ENCODE measurements at regions not wholly inside any gene's neighbourhood (a gene's known extent, or its start where the extent isn't known, plus 50 kb on each side); places are given as distances from the start of the nearest gene placed in this dataset.

- Histone ChIP-seq H3K27me3 (replicated peaks in 1 of 4; ENCODE audit: control extremely low read depth in 1 of 4, control insufficient read depth in 3 of 4, insufficient read depth in 4 of 4, low read length in 3 of 4) (no peaks in the 10 kb centered on the region), H4K20me1 (ENCODE audit: control insufficient read depth, insufficient read depth, low read length, poor library complexity, severe bottlenecking) (no peaks in the 10 kb centered on the region), H2AFZ (ENCODE audit: insufficient read depth, low read depth, low read length, poor library complexity, severe bottlenecking) (no peak overlapping the region), H3K9ac (ENCODE audit: low read length) (no peak overlapping the region), H3K4me2 (replicated peaks; ENCODE audit: low read depth, low read length, poor library complexity, severe bottlenecking) (no peak overlapping the region), H3K27ac (ENCODE audit: low read length in 2 of 2) (no peak overlapping the region), H3K36me3 (replicated peaks in 1 of 2; ENCODE audit: control extremely low read depth in 1 of 2, control insufficient read depth in 1 of 2, extremely low read depth in 1 of 2, insufficient read depth in 2 of 2, low read length in 1 of 2) (no peaks in the 10 kb centered on the region), H3K4me1 (ENCODE audit: control insufficient read depth in 2 of 2, insufficient read depth in 2 of 2, low read length in 2 of 2) (no peaks in the 10 kb centered on the region), H3K9me3 (ENCODE audit: control extremely low read depth in 1 of 3, control insufficient read depth in 2 of 3, insufficient read depth in 1 of 3, low read length in 2 of 3) (peaks cover 0 to 9% (median 0%) of the 10 kb centered on the region in 3 donors), H3K4me3 (ENCODE audit: control extremely low read depth in 1 of 5, extremely low read depth in 1 of 5, insufficient read depth in 1 of 5, low read depth in 2 of 5, low read length in 4 of 5) (no peak overlapping the region), H3K79me2 (ENCODE audit: control insufficient read depth, insufficient read depth, low read length) (no peaks in the 10 kb centered on the region)
- CTCF ChIA-PET = no interaction called here
- DNase-seq (no peak), ATAC-seq (ENCODE audit: low read depth) (no peak)
- Mint-ChIP-seq H3K27ac (no peak overlapping the region), H3K9me3 (ENCODE audit: insufficient read depth) (peaks cover 16% of the 10 kb centered on the region), H3K4me1 (no peaks in the 10 kb centered on the region), H3K27me3 (no peaks in the 10 kb centered on the region), H3K4me3 (no peak overlapping the region)
- TF ChIP-seq CTCF (IDR thresholded peaks at IDR 0.05) = no peak
- no peak for TF ChIP-seq EZH2 (IDR thresholded peaks at IDR 0.05; ENCODE audit: borderline replicate concordance, insufficient read depth, low read depth, low read length, poor library complexity, severe bottlenecking)
- POLR2A ChIA-PET = no interaction called here
- WGBS (ENCODE audit: insufficient coverage) = 80% methylated on average over 3 of the region's 4 CpGs
- intact Hi-C loops (cut with micrococcal nuclease) = no loop called here
These were observed 588.7 kb downstream of the RBFOX1 start for GRCh38 chr16:7921345-7921744.

GRCh38 chr16:7919782-7920181, 587.1 kb downstream of the RBFOX1 start:
- CTCF ChIA-PET = no interaction called here
- H3K79me2 ChIP-seq (ENCODE audit: control insufficient read depth, insufficient read depth, low read length) = no peaks in the 10 kb centered on the region

More at GRCh38 chr16:7919782-7920181, 587.1 kb downstream of the RBFOX1 start:
- intact Hi-C loops (cut with micrococcal nuclease) = no loop called here
- H2AFZ ChIP-seq (ENCODE audit: insufficient read depth, low read depth, low read length, poor library complexity, severe bottlenecking) = no peak overlapping the region
- ATAC-seq (ENCODE audit: low read depth) (no peak), DNase-seq (no peak)
- H3K9me3 ChIP-seq (ENCODE audit: control extremely low read depth in 1 of 3, control insufficient read depth in 2 of 3, insufficient read depth in 1 of 3, low read length in 2 of 3) = peaks cover 0 to 9% (median 0%) of the 10 kb centered on the region in 3 donors
- no peaks in the 10 kb centered on the region for H3K4me1 ChIP-seq (ENCODE audit: control insufficient read depth in 2 of 2, insufficient read depth in 2 of 2, low read length in 2 of 2)
- WGBS (ENCODE audit: insufficient coverage) = 100% methylated on average over 2 of the region's 2 CpGs
- no peaks in the 10 kb centered on the region for H3K27me3 Mint-ChIP-seq
- H3K4me1 Mint-ChIP-seq = no peaks in the 10 kb centered on the region
- no peaks in the 10 kb centered on the region for H4K20me1 ChIP-seq (ENCODE audit: control insufficient read depth, insufficient read depth, low read length, poor library complexity, severe bottlenecking)
- POLR2A ChIA-PET = no interaction called here
- no peaks in the 10 kb centered on the region for H3K36me3 ChIP-seq (replicated peaks in 1 of 2; ENCODE audit: control extremely low read depth in 1 of 2, control insufficient read depth in 1 of 2, extremely low read depth in 1 of 2, insufficient read depth in 2 of 2, low read length in 1 of 2)
- H3K27ac ChIP-seq (ENCODE audit: low read length in 2 of 2) = no peak overlapping the region
- H3K4me3 Mint-ChIP-seq = no peak overlapping the region
- peaks cover 16% of the 10 kb centered on the region for H3K9me3 Mint-ChIP-seq (ENCODE audit: insufficient read depth)
- H3K27ac Mint-ChIP-seq = no peak overlapping the region
- no peak overlapping the region for H3K4me2 ChIP-seq (replicated peaks; ENCODE audit: low read depth, low read length, poor library complexity, severe bottlenecking)
- TF ChIP-seq EZH2 (IDR thresholded peaks at IDR 0.05; ENCODE audit: borderline replicate concordance, insufficient read depth, low read depth, low read length, poor library complexity, severe bottlenecking) (no peak), CTCF (IDR thresholded peaks at IDR 0.05) (no peak)
- H3K9ac ChIP-seq (ENCODE audit: low read length) = no peak overlapping the region
- no peak overlapping the region for H3K4me3 ChIP-seq (ENCODE audit: control extremely low read depth in 1 of 5, extremely low read depth in 1 of 5, insufficient read depth in 1 of 5, low read depth in 2 of 5, low read length in 4 of 5)
- no peaks in the 10 kb centered on the region for H3K27me3 ChIP-seq (replicated peaks in 1 of 4; ENCODE audit: control extremely low read depth in 1 of 4, control insufficient read depth in 3 of 4, insufficient read depth in 4 of 4, low read length in 3 of 4)
